Right cardiac atrium (tissue), 5 donors: ENCODE measurements at regions not wholly inside any gene's neighbourhood (a gene's known extent, or its start where the extent isn't known, plus 50 kb on each side); places are given as distances from the start of the nearest gene placed in this dataset.

Source experiments
- ATAC-seq, 2 donors: fragments of 200-7000 bp; cut with Tn5 transposase; one replicate each; pipeline versions ENCODE4 v1.8.0 to v1.9.1; 2020; ENCODE audit warnings: moderate library complexity in 2 of 2, mild to moderate bottlenecking in 1 of 2
- DNase-seq, 3 donors: peaks; one replicate each; pipeline ENCODE4 v3.0.0-alpha.2; 2020
- H3K27ac ChIP-seq: one replicate; pipeline ENCODE4 v1.5.1; 2013; ENCODE audit warnings: mild to moderate bottlenecking, low read length, control low read depth, moderate library complexity
- H3K27me3 ChIP-seq: one replicate; pipeline ENCODE4 v1.6.1; 2013; ENCODE audit not compliant: control insufficient read depth, insufficient read depth
- H3K4me1 ChIP-seq: one replicate; pipeline ENCODE4 v1.6.1; 2013; ENCODE audit warnings: low read length; ENCODE audit not compliant: control insufficient read depth, insufficient read depth
- H3K4me3 ChIP-seq: one replicate; pipeline ENCODE4 v1.5.1; 2013; ENCODE audit warnings: low read length, control low read depth
- H3K9me3 ChIP-seq: one replicate; pipeline ENCODE4 v1.6.1; 2013; ENCODE audit warnings: low read length; ENCODE audit not compliant: control insufficient read depth
- WGBS: extraction: QIAGEN DNeasy Blood & Tissue Kit; methylation state at CpG from one replicate; pipeline ENCODE4 v1.1.7; 2013; 5-methylcytosine and 5-hydroxymethylcytosine counted together
- intact Hi-C, 4 donors: fragments of 100-400 bp; cut with DNase I; formaldehyde crosslinking; loops; one replicate each; pipeline versions ENCODE4 v1.11.0 to v1.14.0; 2022 to 2023
- donor health status: healthy with polysubstance abuse.
- donor health status: DM: no; HTN: yes; CAD: no.
- donor health status: DM: no; HTN: no; CAD: no.
- donor health status: DM: no; HTN: yes; CAD: no; lungs with severe emphysema.
- donor health status: DM: yes; HTN: yes; CAD: no.

GRCh38 chr11:8810540-8811301, 100.3 kb upstream of the AKIP1 start:
- DNase-seq (peak; percentile 86 to 94 (median 93)), ATAC-seq (peak; percentile 90)
- Histone ChIP-seq H3K9me3 (no peaks in the 10 kb centered on the region), H3K4me1 (peaks cover 18% of the 10 kb centered on the region), H3K4me3 (peak overlapping the region; percentile 73), H3K27ac (peak overlapping the region; percentile 96), H3K27me3 (no peaks in the 10 kb centered on the region)
- 5% methylated on average over 28 of the region's 28 CpGs for WGBS
- intact Hi-C loops: no loop called here

GRCh38 chr11:8811571-8811970, 99.4 kb upstream of the AKIP1 start:
- H3K4me1 ChIP-seq: peaks cover 13% of the 10 kb centered on the region
- 98% methylated on average over 1 of the region's 1 CpG for WGBS
- H3K27me3 ChIP-seq: no peaks in the 10 kb centered on the region
- H3K27ac ChIP-seq: no peak overlapping the region
- no peak for DNase-seq
- H3K9me3 ChIP-seq: no peaks in the 10 kb centered on the region
- ATAC-seq: no peak
- intact Hi-C loops: no loop called here
- H3K4me3 ChIP-seq: no peak overlapping the region

DNA sequence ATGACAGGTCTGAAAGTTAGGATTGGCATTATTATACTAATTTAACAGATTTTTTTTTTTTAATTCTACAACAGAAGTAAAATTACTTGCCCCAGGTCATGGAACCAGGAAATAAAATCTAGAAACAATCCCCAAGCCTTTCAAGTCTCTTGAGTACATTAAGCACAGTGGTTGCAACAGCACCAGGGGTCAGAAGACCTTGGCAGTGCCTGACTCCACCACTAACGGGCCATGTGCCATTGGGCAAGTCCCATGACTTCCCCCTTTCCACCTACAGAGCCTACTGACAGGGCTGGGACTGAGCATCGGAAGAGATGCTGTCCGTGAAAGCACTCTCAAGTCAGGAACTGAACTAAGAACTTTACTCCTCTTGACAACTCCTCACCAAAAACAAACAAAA, 98.6 kb upstream of the AKIP1 start:
- 61% methylated on average over 3 of the region's 3 CpGs for WGBS
- Histone ChIP-seq H3K27me3 (no peaks in the 10 kb centered on the region), H3K9me3 (no peaks in the 10 kb centered on the region), H3K27ac (no peak overlapping the region), H3K4me1 (peaks cover 6% of the 10 kb centered on the region), H3K4me3 (no peak overlapping the region)
- intact Hi-C loops: loop anchor here in 2 of 4 donors (2.0 kb wide), 2 partner anchors 124 to 126 kb away; no protein-coding TSS in a partner anchor
- DNase-seq (peak; percentile 50 to 74 (median 72)), ATAC-seq (no peak)

DNA sequence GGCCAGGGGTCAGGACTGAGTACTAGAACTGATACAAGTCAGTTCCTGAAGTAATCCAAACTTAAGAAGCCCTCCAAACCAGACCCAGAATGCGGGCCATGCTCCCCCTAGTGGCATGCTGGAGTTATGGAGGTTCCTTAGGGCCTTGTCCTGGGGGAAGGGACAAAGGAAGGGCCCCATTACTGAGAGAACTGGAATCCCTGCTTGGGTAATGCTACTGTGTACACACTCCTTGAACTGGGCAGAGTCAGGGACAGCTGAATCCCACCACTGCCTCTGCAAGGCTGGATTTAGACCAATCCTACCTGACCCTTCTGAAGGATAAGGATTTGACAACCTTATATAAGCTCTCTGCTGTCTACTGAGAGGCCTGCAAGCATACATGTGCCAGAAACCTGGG, 97.3 kb upstream of the AKIP1 start:
- no peak overlapping the region for H3K4me3 ChIP-seq
- WGBS: 14% methylated on average over 1 of the region's 1 CpG
- ATAC-seq (peak; percentile 64 to 68), DNase-seq (peak; percentile 75 to 88 (median 82))
- peak overlapping the region; percentile 11 for H3K27ac ChIP-seq
- intact Hi-C loops: loop anchor here in 2 of 4 donors (2.0 kb wide), 2 partner anchors 125 to 127 kb away; no protein-coding TSS in a partner anchor
- H3K4me1 ChIP-seq: peaks cover 3% of the 10 kb centered on the region
- no peaks in the 10 kb centered on the region for H3K27me3 ChIP-seq
- H3K9me3 ChIP-seq: no peaks in the 10 kb centered on the region

GRCh38 chr11:8814209-8814922, 96.6 kb upstream of the AKIP1 start:
- no peak for DNase-seq
- Histone ChIP-seq H3K4me1 (no peaks in the 10 kb centered on the region), H3K27ac (no peak overlapping the region), H3K27me3 (no peaks in the 10 kb centered on the region), H3K4me3 (no peak overlapping the region), H3K9me3 (no peaks in the 10 kb centered on the region)
- intact Hi-C loops: no loop called here
- ATAC-seq: no peak
- 57% methylated on average over 4 of the region's 4 CpGs for WGBS

DNA sequence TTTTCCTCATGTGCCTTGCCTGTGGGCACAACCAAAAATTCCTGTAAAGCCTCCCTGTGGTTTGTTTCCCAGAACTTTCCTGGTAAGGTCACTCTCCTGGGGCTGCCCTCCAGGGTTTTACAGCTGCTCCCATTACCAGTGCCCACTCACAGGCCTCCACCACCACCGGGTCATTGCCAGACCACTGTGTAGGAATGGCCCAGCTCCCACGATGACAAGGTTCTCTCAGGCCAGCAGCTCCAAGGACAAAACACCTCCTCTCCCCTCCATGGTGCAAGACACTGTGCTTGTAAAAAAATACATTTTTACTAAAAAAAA, 96.1 kb upstream of the AKIP1 start:
- intact Hi-C loops: no loop called here
- H3K4me3 ChIP-seq: no peak overlapping the region
- ATAC-seq: no peak
- no peak overlapping the region for H3K27ac ChIP-seq
- no peaks in the 10 kb centered on the region for H3K27me3 ChIP-seq
- DNase-seq: no peak
- H3K9me3 ChIP-seq: no peaks in the 10 kb centered on the region
- no peaks in the 10 kb centered on the region for H3K4me1 ChIP-seq
- 47% methylated on average over 2 of the region's 2 CpGs for WGBS

DNA sequence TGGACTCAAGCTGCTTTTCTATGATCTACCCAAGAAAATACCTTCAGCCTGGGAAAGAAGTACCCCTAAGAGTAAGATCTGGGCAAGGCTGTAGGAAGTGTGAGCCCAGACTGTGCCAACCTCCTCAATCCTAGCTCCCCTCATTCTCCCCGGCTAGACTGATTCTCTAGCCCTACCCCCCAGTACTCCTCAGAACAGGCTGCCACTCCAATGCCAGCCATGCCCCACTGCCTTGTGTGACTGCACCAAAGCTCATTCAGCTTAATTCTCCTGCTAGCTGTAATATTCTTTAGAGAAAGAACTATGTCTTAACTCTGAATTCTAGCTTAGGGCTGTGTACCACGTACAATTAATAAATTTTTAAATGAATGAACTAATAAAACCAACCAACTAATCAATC, 92.6 kb upstream of the AKIP1 start:
- Histone ChIP-seq H3K4me3 (no peak overlapping the region), H3K27me3 (no peaks in the 10 kb centered on the region), H3K9me3 (no peaks in the 10 kb centered on the region), H3K4me1 (no peaks in the 10 kb centered on the region), H3K27ac (no peak overlapping the region)
- no peak for DNase-seq
- 95% methylated on average over 2 of the region's 2 CpGs for WGBS
- ATAC-seq: no peak
- intact Hi-C loops: no loop called here

DNA sequence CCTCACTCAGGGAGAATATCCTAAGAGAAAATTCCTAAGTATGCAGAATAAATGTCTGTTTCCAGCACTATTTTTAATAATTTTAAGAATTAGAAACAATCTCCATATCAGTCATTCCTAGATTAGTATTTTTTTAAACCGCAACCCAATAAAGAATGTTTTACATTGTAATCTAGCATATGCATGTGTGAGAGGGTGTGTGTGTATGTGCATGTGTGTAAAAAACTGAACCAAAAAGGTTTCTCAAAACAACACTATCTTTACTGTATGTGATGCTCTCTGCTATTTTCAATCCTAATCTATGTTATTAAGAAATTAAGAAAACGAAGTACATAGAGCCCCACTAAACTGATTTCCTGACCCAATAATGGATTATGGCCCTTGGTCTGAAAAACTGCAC, 90.6 kb upstream of the AKIP1 start:
- intact Hi-C loops: no loop called here
- no peak overlapping the region for H3K4me3 ChIP-seq
- DNase-seq (no peak), ATAC-seq (no peak)
- no peak overlapping the region for H3K27ac ChIP-seq
- no peaks in the 10 kb centered on the region for H3K4me1 ChIP-seq
- H3K27me3 ChIP-seq: no peaks in the 10 kb centered on the region
- WGBS: 74% methylated on average over 2 of the region's 2 CpGs
- H3K9me3 ChIP-seq: no peaks in the 10 kb centered on the region

GRCh38 chr11:8822469-8822868, 88.5 kb upstream of the AKIP1 start:
- no peaks in the 10 kb centered on the region for H3K9me3 ChIP-seq
- ATAC-seq (no peak), DNase-seq (no peak)
- 80% methylated on average over 6 of the region's 6 CpGs for WGBS
- H3K4me1 ChIP-seq: peaks cover 3% of the 10 kb centered on the region
- no peak overlapping the region for H3K4me3 ChIP-seq
- no peak overlapping the region for H3K27ac ChIP-seq
- H3K27me3 ChIP-seq: no peaks in the 10 kb centered on the region
- intact Hi-C loops: no loop called here

- Histone ChIP-seq H3K27me3 (no peaks in the 10 kb centered on the region), H3K27ac (no peak overlapping the region), H3K4me1 (peaks cover 3% of the 10 kb centered on the region), H3K4me3 (no peak overlapping the region), H3K9me3 (no peaks in the 10 kb centered on the region)
- ATAC-seq: no peak
- intact Hi-C loops: no loop called here
- 61% methylated on average over 2 of the region's 2 CpGs for WGBS
- no peak for DNase-seq
Measured at GRCh38 chr11:8823174-8823742, 87.7 kb upstream of the AKIP1 start.

DNA sequence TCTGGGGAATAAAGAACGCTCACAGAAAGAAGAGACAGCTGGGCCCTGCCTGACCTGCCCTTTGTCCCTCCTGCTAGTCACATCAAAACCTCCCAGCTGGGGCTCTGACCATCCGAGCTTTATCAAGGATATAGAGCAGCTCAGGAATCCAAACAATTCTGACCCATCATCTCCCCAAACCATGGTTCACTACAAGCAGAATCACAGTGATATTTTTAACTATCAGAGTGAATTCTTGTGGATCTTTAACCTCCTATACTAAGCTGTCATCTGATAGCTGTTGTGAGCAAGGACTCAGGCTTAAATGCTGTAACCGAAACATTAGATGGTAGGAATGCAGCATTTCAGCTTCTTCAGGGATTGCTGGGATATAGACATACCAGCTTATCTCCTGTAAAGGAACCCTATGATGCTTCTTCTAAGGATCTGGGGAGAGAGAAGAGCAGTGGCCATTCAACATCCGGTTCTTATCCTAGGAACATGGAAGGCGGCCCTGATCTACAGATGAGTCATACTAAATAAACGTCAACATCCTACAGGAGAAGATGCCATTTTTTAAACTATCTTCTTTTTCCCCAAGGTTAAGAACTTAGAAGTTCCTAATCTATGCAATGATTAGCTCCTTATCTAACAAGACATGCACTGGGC, 84.7 kb upstream of the AKIP1 start:
- Histone ChIP-seq H3K4me1 (peaks cover 3% of the 10 kb centered on the region), H3K4me3 (no peak overlapping the region), H3K27me3 (no peaks in the 10 kb centered on the region), H3K9me3 (no peaks in the 10 kb centered on the region), H3K27ac (no peak overlapping the region)
- peak in 1 of 2 donors; percentile 35 for ATAC-seq
- intact Hi-C loops: no loop called here
- no peak for DNase-seq
- 41% methylated on average over 6 of the region's 6 CpGs for WGBS
